ENCODE measurements at regions not wholly inside any gene's neighbourhood (a gene's known extent, or its start where the extent isn't known, plus 50 kb on each side); places are given as distances from the start of the nearest gene placed in this dataset.

GRCh38 chr3:43852066-43852465 is 161.3 kb downstream of the ABHD5 start:
- H3K4me3 ChIP-seq (ENCODE audit: low read depth, low read length): no peak overlapping the region
- no peak for DNase-seq (ENCODE audit: low read depth)
- no peak for TF ChIP-seq CTCF (IDR thresholded peaks at IDR 0.05; ENCODE audit: insufficient read depth, low read depth, low read length, missing control alignments)

- TF ChIP-seq CTCF (IDR thresholded peaks at IDR 0.05; ENCODE audit: insufficient read depth, low read depth, low read length, missing control alignments): no peak
- H3K4me3 ChIP-seq (ENCODE audit: low read depth, low read length): no peak overlapping the region
- DNase-seq (ENCODE audit: low read depth): no peak
Observed at GRCh38 chr3:43854283-43854682, 163.5 kb downstream of the ABHD5 start.

GRCh38 chr3:43854916-43855315 is 164.2 kb downstream of the ABHD5 start:
- DNase-seq (ENCODE audit: low read depth): no peak
- no peak for TF ChIP-seq CTCF (IDR thresholded peaks at IDR 0.05; ENCODE audit: insufficient read depth, low read depth, low read length, missing control alignments)
- H3K4me3 ChIP-seq (ENCODE audit: low read depth, low read length): no peak overlapping the region

DNA sequence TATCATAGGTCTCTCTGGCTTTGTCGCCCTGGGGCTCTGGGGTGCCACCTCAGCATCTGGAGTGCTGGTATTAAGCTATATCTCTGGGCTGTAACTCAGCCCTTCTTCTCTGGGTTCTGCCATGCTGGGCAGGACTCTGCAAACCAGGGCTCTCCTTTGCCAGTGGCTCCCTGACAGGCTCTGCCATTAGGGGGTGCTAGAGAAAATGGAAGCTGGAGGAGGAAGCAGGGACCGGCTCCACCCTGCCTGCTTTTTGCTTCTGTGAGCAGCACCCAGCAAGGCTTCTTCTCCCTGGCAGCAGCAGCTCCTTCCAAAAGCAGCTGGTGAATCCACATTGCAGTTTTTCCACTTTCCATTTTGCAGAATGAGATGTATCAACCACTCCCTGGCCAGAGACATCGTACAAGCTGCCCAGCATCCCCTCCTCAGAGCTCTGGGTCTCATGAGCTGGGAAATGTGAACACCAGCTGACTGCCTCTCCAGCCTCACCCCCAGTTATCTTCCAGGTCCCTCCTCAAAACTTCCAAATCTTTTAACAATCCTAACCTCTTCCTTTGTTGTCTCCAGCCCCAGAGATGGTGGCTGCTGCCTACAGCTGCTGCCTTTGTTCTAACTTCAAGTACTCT is 165.0 kb downstream of the ABHD5 start:
- no peak overlapping the region for H3K4me3 ChIP-seq (ENCODE audit: low read depth, low read length)
- peak; percentile 75 for TF ChIP-seq CTCF (IDR thresholded peaks at IDR 0.05; ENCODE audit: insufficient read depth, low read depth, low read length, missing control alignments)
- peak; percentile 70 for DNase-seq (ENCODE audit: low read depth)

DNA sequence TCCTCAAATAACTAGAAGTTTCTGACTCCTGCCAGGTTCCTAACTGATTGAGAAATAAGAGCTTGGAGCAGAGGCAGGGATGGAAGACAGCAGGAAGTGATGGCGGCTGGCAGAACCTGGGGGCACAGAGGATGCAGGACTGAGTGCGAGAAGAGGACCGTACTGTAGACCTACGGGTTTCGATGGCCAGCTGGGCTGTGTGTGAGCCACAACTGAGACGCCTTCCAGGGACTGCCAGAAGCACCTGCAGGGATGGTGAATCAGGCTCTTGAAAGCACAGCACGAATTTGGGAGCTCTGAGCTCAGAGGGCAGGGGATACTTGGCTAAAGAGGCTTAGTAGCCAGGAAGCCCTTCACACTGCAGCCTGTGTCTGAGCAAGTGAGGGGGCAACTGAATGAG is 165.6 kb downstream of the ABHD5 start:
- H3K4me3 ChIP-seq (ENCODE audit: low read depth, low read length): no peak overlapping the region
- TF ChIP-seq CTCF (IDR thresholded peaks at IDR 0.05; ENCODE audit: insufficient read depth, low read depth, low read length, missing control alignments): no peak
- DNase-seq (ENCODE audit: low read depth): no peak

GRCh38 chr3:43856761-43857160 is 166.0 kb downstream of the ABHD5 start:
- no peak for TF ChIP-seq CTCF (IDR thresholded peaks at IDR 0.05; ENCODE audit: insufficient read depth, low read depth, low read length, missing control alignments)
- DNase-seq (ENCODE audit: low read depth): no peak

More at GRCh38 chr3:43856761-43857160, 166.0 kb downstream of the ABHD5 start:
- H3K4me3 ChIP-seq (ENCODE audit: low read depth, low read length): no peak overlapping the region
